Loucy (cell line): ENCODE measurements at regions not wholly inside any gene's neighbourhood (a gene's known extent, or its start where the extent isn't known, plus 50 kb on each side); places are given as distances from the start of the nearest gene placed in this dataset.
"Not testable (repeated sequence)": the region's sequence is repeated elsewhere in the genome, so short reads cannot be mapped to it uniquely, and the experiment has no call there.

Experiments
- H2AFZ ChIP-seq: fragments of 200-600 bp; sonication (generic); 2 replicates; pipeline ENCODE4 v1.6.0; 2016; ENCODE audit warnings: antibody characterized with exemption, mild to moderate bottlenecking, low read length, moderate library complexity
- H3F3A ChIP-seq: fragments of 200-600 bp; 2 replicates; pipeline ENCODE4 v1.6.0; 2016; ENCODE audit warnings: antibody characterized with exemption, low read depth, mild to moderate bottlenecking
- H3K27me3 ChIP-seq: fragments of 200-600 bp; sonication (generic); 2 replicates; pipeline ENCODE4 v1.6.1; 2014; ENCODE audit warnings: low read length, mild to moderate bottlenecking; ENCODE audit not compliant: insufficient read depth, poor library complexity, severe bottlenecking
- H3K36me3 ChIP-seq: fragments of 200-600 bp; sonication (generic); 2 replicates; pipeline ENCODE4 v1.6.1; 2016; ENCODE audit warnings: low read length; ENCODE audit not compliant: insufficient read depth
- H3K4me1 ChIP-seq: fragments of 200-600 bp; sonication (generic); 2 replicates; pipeline ENCODE4 v1.5.1; 2014; ENCODE audit warnings: low read length, mild to moderate bottlenecking; ENCODE audit not compliant: insufficient read depth, poor library complexity, severe bottlenecking
- H3K4me2 ChIP-seq: fragments of 200-600 bp; sonication (generic); 2 replicates; pipeline ENCODE4 v1.6.0; 2014; ENCODE audit warnings: antibody characterized with exemption, low read length, low read depth, mild to moderate bottlenecking; ENCODE audit not compliant: poor library complexity, severe bottlenecking
- H3K4me3 ChIP-seq: fragments of 200-600 bp; sonication (generic); 2 replicates; pipeline ENCODE4 v1.5.1; 2014; ENCODE audit warnings: low read length, mild to moderate bottlenecking, mixed read lengths; ENCODE audit not compliant: poor library complexity, severe bottlenecking
- H3K79me2 ChIP-seq: fragments of 200-600 bp; sonication (generic); 2 replicates; pipeline ENCODE4 v1.6.1; 2014; ENCODE audit warnings: low read length; ENCODE audit not compliant: insufficient read depth
- H3K9ac ChIP-seq: fragments of 200-600 bp; sonication (generic); 2 replicates; pipeline ENCODE4 v1.6.0; 2014; ENCODE audit warnings: mild to moderate bottlenecking, low read depth, low read length, moderate library complexity; ENCODE audit not compliant: poor library complexity, severe bottlenecking
- H3K9me2 ChIP-seq: fragments of 200-600 bp; sonication (generic); replicated peaks from 2 replicates; pipeline ENCODE4 v1.6.1; 2016; ENCODE audit warnings: low read depth, low read length, mixed read lengths
- H3K9me3 ChIP-seq: fragments of 200-600 bp; sonication (generic); 2 replicates; pipeline ENCODE4 v1.6.1; 2014; ENCODE audit warnings: mild to moderate bottlenecking, antibody characterized with exemption, low read length, low read depth; ENCODE audit not compliant: insufficient read depth
- H4K20me1 ChIP-seq: fragments of 200-600 bp; sonication (generic); 2 replicates; pipeline ENCODE4 v1.6.0; 2014; ENCODE audit warnings: antibody characterized with exemption, low read length, mild to moderate bottlenecking; ENCODE audit not compliant: insufficient read depth, poor library complexity, severe bottlenecking
- EZH2phosphoT487 ChIP-seq: fragments of 200-600 bp; IDR thresholded peaks from 2 replicates; pipeline ENCODE4 v1.6.1; 2018; ENCODE audit warnings: antibody characterized with exemption, mild to moderate bottlenecking, moderate library complexity, borderline replicate concordance
- TF ChIP-seq, protein P1 (sequence below): fragments of 200-600 bp; sonication (generic); conservative IDR thresholded peaks from 2 replicates; pipeline ENCODE4 v1.5.1; 2014; ENCODE audit warnings: mild to moderate bottlenecking, antibody characterized with exemption, low read length

DNA sequence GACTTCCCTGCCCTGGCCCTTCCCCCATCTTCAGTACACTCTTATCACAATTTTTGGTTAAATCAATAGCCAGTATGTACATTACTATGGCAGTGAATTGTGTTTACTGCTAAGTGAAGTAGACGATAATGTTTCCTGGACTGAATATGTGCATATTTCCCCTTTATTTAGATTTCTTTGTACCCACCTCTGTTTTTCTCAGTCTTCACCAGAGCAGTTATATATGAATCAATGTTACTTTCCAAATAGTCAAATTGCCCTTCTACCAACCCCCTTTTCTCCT, 97.1 kb upstream of the HS6ST1 start:
- Histone ChIP-seq H3K4me2 (no peak overlapping the region), H3K27me3 (no peaks in the 10 kb centered on the region), H3K4me1 (peaks cover 54% of the 10 kb centered on the region), H3F3A (0 out of 2 replicates have a peak, but pooled peaks cover 4% of the 10 kb centered on the region), H3K79me2 (no peaks in the 10 kb centered on the region), H3K36me3 (no peaks in the 10 kb centered on the region), H3K4me3 (no peak overlapping the region), H2AFZ (no peak overlapping the region), H3K9ac (no peak overlapping the region), H3K9me3 (no peaks in the 10 kb centered on the region), H4K20me1 (no peaks in the 10 kb centered on the region), H3K9me2 (no peaks in the 10 kb centered on the region)
- TF ChIP-seq, protein P1, sequence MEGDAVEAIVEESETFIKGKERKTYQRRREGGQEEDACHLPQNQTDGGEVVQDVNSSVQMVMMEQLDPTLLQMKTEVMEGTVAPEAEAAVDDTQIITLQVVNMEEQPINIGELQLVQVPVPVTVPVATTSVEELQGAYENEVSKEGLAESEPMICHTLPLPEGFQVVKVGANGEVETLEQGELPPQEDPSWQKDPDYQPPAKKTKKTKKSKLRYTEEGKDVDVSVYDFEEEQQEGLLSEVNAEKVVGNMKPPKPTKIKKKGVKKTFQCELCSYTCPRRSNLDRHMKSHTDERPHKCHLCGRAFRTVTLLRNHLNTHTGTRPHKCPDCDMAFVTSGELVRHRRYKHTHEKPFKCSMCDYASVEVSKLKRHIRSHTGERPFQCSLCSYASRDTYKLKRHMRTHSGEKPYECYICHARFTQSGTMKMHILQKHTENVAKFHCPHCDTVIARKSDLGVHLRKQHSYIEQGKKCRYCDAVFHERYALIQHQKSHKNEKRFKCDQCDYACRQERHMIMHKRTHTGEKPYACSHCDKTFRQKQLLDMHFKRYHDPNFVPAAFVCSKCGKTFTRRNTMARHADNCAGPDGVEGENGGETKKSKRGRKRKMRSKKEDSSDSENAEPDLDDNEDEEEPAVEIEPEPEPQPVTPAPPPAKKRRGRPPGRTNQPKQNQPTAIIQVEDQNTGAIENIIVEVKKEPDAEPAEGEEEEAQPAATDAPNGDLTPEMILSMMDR, result no peak
- no peak for TF ChIP-seq EZH2phosphoT487

DNA sequence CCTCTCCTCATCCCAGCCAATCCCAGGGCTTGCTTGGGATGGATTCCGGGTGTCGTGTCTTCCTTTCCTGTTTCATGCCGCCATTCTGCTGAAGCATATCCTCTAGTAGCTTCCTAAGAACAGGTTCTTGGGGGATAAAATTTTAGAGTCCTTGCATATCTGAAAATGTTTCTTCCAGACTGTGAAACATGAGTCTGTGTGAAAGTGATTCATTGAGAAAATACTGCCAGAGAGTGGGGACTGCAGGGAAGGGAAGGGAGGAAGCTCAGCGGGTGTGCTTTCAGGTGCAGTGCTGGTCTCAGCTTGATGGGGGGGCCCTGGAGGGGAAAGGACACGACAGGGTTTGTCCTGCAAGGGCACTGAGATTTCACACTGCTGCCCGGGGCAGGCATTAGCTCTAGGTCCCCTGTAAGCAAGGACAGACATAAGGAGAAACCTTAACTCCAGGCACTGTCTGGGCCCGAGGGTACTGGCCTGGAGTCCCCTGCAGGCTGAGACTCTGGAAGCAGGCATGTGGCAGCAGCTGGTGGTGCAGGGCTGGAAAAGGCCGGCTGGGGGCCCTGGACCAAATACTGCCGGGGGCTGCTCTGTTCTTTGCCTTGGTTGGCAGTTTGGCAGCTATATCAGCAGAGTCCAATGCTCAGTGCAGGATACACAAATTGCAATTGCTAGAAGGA, 97.6 kb upstream of the HS6ST1 start:
- peak overlapping the region; percentile 41 for H3K4me2 ChIP-seq
- peak overlapping the region; percentile 52 for H3K9ac ChIP-seq
- no peaks in the 10 kb centered on the region for H3K9me3 ChIP-seq
- H3F3A ChIP-seq, result 0 out of 2 replicates have a peak, but pooled peaks cover 4% of the 10 kb centered on the region
- no peaks in the 10 kb centered on the region for H3K27me3 ChIP-seq
- H3K9me2 ChIP-seq, result no peaks in the 10 kb centered on the region
- H3K4me1 ChIP-seq, result peaks cover 53% of the 10 kb centered on the region
- no peaks in the 10 kb centered on the region for H4K20me1 ChIP-seq
- H3K4me3 ChIP-seq, result no peak overlapping the region
- no peaks in the 10 kb centered on the region for H3K36me3 ChIP-seq
- TF ChIP-seq EZH2phosphoT487, result no peak
- TF ChIP-seq, protein P1, result no peak
- H2AFZ ChIP-seq, result no peak overlapping the region; the same call in 1 of the 2 replicates
- H3K79me2 ChIP-seq, result no peaks in the 10 kb centered on the region

DNA sequence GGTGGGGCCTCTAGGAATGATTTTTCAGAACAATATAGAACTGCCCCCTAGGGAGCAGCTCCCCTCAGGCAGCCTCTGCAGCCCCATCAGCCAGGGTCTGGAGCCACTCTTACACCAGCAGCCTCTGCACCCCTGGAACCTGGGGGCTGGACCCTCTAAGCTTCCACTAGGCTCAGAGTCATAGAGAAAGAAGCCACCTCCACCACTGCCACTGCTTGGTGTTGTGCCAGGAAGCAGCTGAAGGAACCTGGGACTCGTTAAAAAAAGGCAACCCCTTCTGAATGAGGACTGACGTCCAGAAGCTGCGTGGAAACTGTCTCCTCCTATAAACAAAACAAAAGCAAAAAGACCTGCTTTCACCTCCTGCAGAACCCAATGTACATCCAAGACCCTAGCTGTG, 98.1 kb upstream of the HS6ST1 start:
- Histone ChIP-seq H3K36me3 (no peaks in the 10 kb centered on the region), H3K4me3 (peak overlapping the region; percentile 3), H3K4me1 (peaks cover 49% of the 10 kb centered on the region), H3K79me2 (no peaks in the 10 kb centered on the region), H3K9ac (peak overlapping the region; percentile 52), H4K20me1 (no peaks in the 10 kb centered on the region), H3K9me2 (no peaks in the 10 kb centered on the region), H3F3A (0 out of 2 replicates have a peak, but pooled peaks cover 4% of the 10 kb centered on the region), H2AFZ (no peak overlapping the region; the same call in 1 of the 2 replicates), H3K9me3 (no peaks in the 10 kb centered on the region), H3K27me3 (no peaks in the 10 kb centered on the region), H3K4me2 (peak overlapping the region; percentile 41)
- TF ChIP-seq, protein P1, result peak; percentile 22; the same call in 1 of the 2 replicates
- TF ChIP-seq EZH2phosphoT487, result no peak

DNA sequence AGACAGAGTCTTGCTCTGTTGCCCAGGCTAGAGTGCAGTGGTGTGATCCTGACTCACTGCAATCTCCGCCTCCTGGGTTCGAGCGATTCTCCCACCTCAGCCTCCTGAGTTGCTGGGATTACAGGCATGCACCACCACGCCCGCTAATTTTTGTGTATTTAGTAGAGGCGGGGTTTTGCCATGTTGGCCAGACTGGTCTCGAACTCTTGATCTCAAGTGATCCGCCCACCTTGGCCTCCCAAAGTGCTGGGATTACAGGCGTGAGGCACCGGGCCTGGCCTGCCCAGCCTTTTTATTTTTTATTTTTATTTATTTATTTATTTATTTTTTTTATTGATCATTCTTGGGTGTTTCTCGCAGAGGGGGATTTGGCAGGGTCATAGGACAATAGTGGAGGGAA, 98.6 kb upstream of the HS6ST1 start:
- Histone ChIP-seq H3K4me3 (peak overlapping the region; percentile 3), H3K4me2 (peak overlapping the region; percentile 41), H3K4me1 (peaks cover 46% of the 10 kb centered on the region), H3K9ac (peak overlapping the region; percentile 52)
- H3K9me2 ChIP-seq, H4K20me1 ChIP-seq, H3K36me3 ChIP-seq, H3F3A ChIP-seq, H3K27me3 ChIP-seq, H3K9me3 ChIP-seq, H3K79me2 ChIP-seq, H2AFZ ChIP-seq: not testable (repeated sequence)
